ENCODE measurements at regions not wholly inside any gene's neighbourhood (a gene's known extent, or its start where the extent isn't known, plus 50 kb on each side); places are given as distances from the start of the nearest gene placed in this dataset.
"Not testable (repeated sequence)": the region's sequence is repeated elsewhere in the genome, so short reads cannot be mapped to it uniquely, and the experiment has no call there.

DNA sequence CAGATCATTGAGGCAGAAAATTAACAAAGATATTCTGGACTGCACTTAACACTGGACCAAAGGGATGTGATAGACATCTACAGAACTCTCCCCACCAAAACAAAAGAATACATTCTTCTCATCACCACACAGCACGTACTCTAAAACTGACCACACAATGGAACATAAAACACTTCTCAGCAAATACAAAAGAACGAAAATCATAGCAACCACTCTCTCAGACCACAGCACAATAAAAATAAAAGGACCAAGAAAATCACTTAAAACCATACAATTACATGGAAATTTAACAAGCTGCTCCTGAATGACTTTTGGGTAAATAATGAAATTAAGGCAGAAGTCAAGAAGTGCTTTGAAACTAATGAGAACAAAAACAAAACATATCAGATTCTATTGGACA is 254.0 kb upstream of the STXBP6 start:
- DNase-seq: no peak

- DNase-seq: no peak
Observed at GRCh38 chr14:25298238-25298637, 248.3 kb upstream of the STXBP6 start.

DNA sequence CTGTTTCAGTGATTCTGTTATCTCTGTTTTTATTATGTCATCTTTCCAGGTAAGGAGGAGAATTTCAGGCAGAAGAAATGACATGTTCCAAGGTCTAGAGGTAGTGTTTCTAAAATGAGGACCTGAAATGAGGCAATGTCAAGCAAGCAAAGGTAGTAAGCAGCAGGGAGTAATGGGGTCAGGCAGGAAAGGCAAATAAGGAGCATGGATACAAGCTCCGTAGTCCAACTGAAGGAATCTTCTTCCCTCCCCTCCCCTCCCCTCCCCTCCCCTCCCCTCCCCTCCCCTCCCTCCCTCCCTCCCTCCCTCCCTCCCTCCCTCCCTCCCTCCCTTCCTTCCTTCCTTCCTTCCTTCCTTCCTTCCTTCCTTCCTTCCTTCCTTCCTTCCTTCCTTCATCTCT is 240.2 kb upstream of the STXBP6 start:
- DNase-seq: not testable (repeated sequence)

DNA sequence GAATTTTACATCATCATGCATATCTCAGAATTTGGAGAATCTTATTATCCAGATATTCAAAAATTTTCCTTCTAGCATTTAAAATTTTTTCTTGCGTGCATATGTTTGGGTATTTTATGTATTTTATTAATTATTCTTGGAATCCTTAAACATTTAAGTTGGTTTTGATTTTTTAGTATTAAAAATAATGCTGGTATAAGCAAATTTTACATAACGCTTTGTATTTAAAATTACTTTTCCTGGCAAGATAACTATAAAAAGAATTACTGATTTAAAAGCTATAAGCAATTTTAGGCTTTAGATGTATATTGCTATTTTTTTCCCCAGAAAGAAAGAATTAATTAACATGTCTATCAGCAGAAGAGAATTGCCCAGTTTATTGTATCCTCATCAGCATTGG is 224.6 kb upstream of the STXBP6 start:
- no peak for DNase-seq

- DNase-seq: no peak
Observed at GRCh38 chr14:25267186-25267585, 217.2 kb upstream of the STXBP6 start.

DNA sequence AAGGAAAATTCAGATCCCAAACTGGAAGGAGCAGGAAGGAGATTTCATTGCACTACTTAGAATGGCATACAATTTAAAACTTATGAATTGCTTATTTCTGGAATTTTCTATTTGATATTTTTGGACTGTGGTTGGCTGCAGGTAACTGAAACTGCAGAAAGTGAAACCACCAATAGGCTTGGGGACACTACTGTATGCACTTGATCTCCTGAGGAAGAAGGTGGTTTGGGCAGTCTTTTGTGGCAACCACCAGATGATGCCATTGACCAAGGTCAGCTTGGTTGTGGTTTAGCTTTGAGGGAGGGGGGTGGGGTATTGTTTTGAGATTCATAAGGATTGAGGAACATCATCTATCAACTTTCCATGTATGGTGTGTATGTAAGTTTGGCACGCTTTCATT is 209.5 kb upstream of the STXBP6 start:
- DNase-seq: no peak

- no peak for DNase-seq
Observed at GRCh38 chr14:25252793-25253192, 202.8 kb upstream of the STXBP6 start.

DNA sequence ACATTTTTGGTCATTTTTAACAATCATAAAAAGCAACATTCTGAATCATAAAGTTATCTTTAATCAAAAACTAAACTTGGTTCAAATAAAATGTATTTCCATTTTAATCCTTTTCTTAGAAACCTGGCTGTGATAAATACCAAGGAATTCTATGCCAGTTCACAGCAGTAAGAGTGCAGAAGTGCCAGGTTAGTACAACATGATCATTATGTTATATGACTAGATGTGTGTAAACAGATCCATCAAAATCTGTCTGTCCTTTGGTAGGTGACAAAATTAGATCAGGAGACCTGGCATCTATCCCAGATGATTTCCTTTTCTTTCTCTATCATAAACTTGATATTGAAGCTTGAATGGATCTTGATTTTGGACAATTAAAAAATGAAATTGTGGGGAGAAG is 200.6 kb upstream of the STXBP6 start:
- no peak for DNase-seq

- DNase-seq: no peak
Observed at GRCh38 chr14:25247609-25248008, 197.7 kb upstream of the STXBP6 start.

GRCh38 chr14:25246751-25247150 is 196.8 kb upstream of the STXBP6 start:
- no peak for DNase-seq

- no peak for DNase-seq
Observed at GRCh38 chr14:25239170-25239569, 189.2 kb upstream of the STXBP6 start.

- no peak for DNase-seq
Observed at GRCh38 chr14:25237845-25238244, 187.9 kb upstream of the STXBP6 start.

GRCh38 chr14:25233613-25234012 is 183.7 kb upstream of the STXBP6 start:
- DNase-seq: no peak

DNA sequence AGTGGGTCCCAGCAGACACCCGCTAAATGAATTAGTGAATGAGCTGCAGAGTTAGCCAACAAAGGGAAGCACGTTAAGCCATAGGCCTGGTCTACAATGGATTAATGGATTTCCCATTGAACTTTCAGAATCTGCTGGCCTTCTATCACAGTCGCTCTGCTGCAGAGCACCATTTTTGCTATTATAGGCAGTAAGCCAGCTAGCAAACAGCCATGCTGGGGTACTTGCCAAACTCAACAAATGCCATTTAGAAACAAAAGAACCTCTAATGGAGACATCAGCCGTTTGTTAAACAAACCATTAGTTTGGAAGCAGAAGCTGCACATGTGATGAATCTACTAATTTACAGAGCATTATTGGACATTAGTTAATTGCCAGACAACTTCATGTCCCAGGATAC is 181.1 kb upstream of the STXBP6 start:
- no peak for DNase-seq

DNA sequence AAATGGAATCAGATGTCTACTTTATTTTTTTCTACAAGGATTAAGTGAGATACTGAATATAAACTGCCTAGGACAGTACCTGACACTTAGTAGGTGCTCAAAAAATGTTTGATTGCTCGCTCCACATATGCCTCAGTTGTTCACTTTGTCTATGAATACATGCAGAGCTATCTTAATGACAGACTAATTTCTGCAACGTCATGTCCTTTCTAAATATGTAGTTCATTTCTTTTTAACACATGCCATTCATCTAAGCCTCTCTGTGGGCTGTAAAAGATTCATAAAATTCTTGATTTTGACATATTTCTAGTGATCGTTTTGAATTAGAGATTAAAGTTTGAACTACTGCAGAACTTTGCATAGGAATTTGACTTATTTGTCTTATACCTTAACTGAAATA is 176.3 kb upstream of the STXBP6 start:
- DNase-seq: no peak

GRCh38 chr14:25222256-25222655 is 172.3 kb upstream of the STXBP6 start:
- no peak for DNase-seq

DNA sequence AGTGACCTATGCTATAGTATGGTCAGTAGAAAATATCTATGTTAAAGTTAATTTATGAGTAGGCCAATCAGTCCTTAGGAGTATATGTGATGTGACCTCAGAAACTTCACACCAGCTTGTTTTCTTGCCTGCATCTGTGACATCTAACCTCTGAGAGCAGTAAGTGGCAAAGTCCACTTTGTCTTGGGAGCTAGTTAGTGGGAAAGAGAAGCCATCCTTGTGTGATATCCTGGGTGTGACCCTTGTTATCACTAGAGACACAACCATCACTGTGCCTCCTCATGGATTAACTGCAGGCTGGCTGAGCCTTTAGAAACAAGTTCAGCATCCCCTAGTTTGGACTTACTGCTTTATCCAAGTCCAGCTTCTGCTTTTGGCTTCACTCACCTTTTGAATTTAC is 170.6 kb upstream of the STXBP6 start:
- no peak for DNase-seq

DNA sequence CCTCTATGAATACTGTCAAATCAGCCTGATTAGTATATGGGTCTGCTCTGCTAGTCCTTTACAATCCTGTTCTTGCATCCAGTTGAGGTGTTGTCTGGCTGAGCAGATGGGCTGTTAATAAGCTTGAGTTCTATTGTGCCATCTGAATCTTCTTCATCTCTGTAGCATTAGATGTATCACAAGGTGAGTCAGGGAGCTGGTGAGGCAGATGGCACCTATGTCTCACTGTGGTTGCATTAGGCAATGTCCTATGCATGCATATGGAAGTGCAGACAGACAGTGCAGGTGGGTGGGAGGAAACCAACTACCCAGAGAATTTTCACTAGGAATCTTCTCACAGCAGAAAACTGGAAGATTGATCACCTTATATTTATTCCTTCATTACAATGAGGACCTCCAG is 165.7 kb upstream of the STXBP6 start:
- no peak for DNase-seq

DNA sequence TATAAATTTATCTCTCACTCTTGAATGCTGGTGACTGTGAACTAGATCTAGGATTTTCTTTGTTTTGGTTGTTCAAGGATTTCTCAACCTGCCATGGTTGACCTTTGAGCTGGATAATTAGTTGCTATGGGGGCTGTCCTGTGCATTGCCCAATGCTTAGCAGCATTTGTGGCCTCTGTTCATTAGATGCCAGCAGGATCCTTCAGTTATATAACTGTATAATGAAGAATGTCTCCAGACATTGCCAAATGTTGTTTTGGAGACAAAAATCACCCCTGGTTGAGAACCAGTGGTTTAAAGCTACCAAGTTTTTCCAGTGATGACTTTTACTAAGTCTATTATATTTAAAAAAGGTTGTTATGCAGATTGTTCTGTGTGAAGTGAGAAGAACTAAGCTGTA is 147.9 kb upstream of the STXBP6 start:
- no peak for DNase-seq

GRCh38 chr14:25180221-25180620 is 130.3 kb upstream of the STXBP6 start:
- DNase-seq: no peak

DNA sequence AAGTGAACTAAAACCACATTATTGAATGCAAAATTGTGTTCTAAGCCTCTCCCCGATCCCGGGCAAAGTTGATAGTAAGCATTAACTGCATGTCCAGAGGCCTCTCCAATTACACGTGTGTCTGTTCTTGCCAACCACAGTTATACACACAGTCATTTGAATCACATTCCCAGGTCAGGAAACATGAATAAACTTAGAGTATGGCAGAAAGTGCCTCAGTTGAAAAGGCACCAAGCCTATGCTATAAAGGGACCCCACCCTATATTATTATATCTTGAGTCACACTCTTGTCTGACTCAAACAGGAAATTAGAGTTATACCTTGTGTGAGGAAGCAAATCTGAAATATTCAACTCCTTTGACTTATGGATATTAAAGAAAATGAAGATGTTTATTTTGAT is 128.3 kb upstream of the STXBP6 start:
- no peak for DNase-seq

GRCh38 chr14:25150934-25151790 is 101.2 kb upstream of the STXBP6 start:
- DNase-seq: no peak

- no peak for DNase-seq
Observed at GRCh38 chr14:25150401-25150800, 100.5 kb upstream of the STXBP6 start.

- no peak for DNase-seq
Observed at GRCh38 chr14:25140411-25140810, 90.5 kb upstream of the STXBP6 start.

DNA sequence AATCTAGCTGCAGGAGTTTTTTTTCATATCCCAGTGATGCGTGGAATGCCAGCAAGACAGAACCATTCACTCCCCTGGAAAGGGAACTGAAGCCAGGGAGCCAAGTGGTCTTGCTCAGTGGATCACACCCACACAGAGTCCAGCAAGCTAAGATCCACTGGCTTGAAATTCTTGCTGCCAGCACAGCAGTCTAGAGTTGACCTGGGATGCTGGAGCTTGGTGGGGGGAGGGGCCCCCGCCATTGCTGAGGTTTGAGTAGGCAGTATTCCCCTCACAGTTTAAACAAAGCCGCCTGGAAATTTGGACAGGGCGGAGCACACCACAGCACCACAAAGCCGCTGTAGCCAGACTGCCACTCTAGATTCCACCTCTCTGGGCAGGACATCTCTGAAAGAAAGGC is 86.9 kb upstream of the STXBP6 start:
- DNase-seq: no peak

Data from NCI-H1048 (cell line).